Stimulated activated naive CD8-positive, alpha-beta T cell treated with anti-CD3 and anti-CD28 coated beads, Interleukin-15, Interleukin-2, amounts not matched to agents 100 U/mL and 50 U/mL, for 24 hours (primary cell): ENCODE measurements at regions not wholly inside any gene's neighbourhood (a gene's known extent, or its start where the extent isn't known, plus 50 kb on each side); places are given as distances from the start of the nearest gene placed in this dataset.
"Not testable (repeated sequence)": the region's sequence is repeated elsewhere in the genome, so short reads cannot be mapped to it uniquely, and the experiment has no call there.

Experiments
- ATAC-seq: fragments of 150-1000 bp; cut with Tn5 transposase; one replicate; pipeline ENCODE4 v1.10.0; 2021
- DNase-seq: peaks from one replicate; pipeline ENCODE4 v3.0.0; 2021

- not testable (repeated sequence) for ATAC-seq, DNase-seq
Observed at GRCh38 chr18:8992500-8992899, 110.0 kb upstream of the NDUFV2 start.

- no peak for ATAC-seq
- DNase-seq = no peak
Observed at GRCh38 chr18:8994603-8995002, 107.9 kb upstream of the NDUFV2 start.

- ATAC-seq = no peak
- no peak for DNase-seq
Observed at GRCh38 chr18:8995096-8995495, 107.4 kb upstream of the NDUFV2 start.

GRCh38 chr18:8996771-8997432, 105.6 kb upstream of the NDUFV2 start:
- no peak for DNase-seq
- ATAC-seq = no peak

GRCh38 chr18:8997634-8998033, 104.9 kb upstream of the NDUFV2 start:
- DNase-seq (no peak), ATAC-seq (no peak)

- no peak for DNase-seq
- ATAC-seq = no peak
Observed at GRCh38 chr18:8998481-8999217, 103.8 kb upstream of the NDUFV2 start.

GRCh38 chr18:8999872-9000271, 102.6 kb upstream of the NDUFV2 start:
- no peak for ATAC-seq
- DNase-seq = no peak

GRCh38 chr18:9000733-9001132, 101.8 kb upstream of the NDUFV2 start:
- no peak for ATAC-seq
- no peak for DNase-seq

- ATAC-seq (no peak), DNase-seq (no peak)
Observed at GRCh38 chr18:9001209-9001608, 101.3 kb upstream of the NDUFV2 start.

GRCh38 chr18:9003406-9004100, 98.9 kb upstream of the NDUFV2 start:
- ATAC-seq (no peak), DNase-seq (no peak)

- not testable (repeated sequence) for ATAC-seq, DNase-seq
Observed at GRCh38 chr18:9004308-9004707, 98.2 kb upstream of the NDUFV2 start.

GRCh38 chr18:9007700-9008099, 94.8 kb upstream of the NDUFV2 start:
- ATAC-seq, DNase-seq: not testable (repeated sequence)

- ATAC-seq (no peak), DNase-seq (no peak)
Observed at GRCh38 chr18:9008200-9008708, 94.2 kb upstream of the NDUFV2 start.

GRCh38 chr18:9008709-9009635, 93.5 kb upstream of the NDUFV2 start:
- ATAC-seq (no peak), DNase-seq (no peak)

- DNase-seq = no peak
- ATAC-seq = no peak
Observed at GRCh38 chr18:9009703-9010488, 92.6 kb upstream of the NDUFV2 start.

- no peak for ATAC-seq
- no peak for DNase-seq
Observed at GRCh38 chr18:9011431-9011830, 91.1 kb upstream of the NDUFV2 start.

GRCh38 chr18:9013926-9014373, 88.5 kb upstream of the NDUFV2 start:
- no peak for ATAC-seq

GRCh38 chr18:9015689-9016088, 86.8 kb upstream of the NDUFV2 start:
- ATAC-seq = no peak

More at GRCh38 chr18:9013926-9014373, 88.5 kb upstream of the NDUFV2 start:
- no peak for DNase-seq

GRCh38 chr18:9016633-9017166, 85.8 kb upstream of the NDUFV2 start:
- ATAC-seq = no peak
- DNase-seq = no peak

More at GRCh38 chr18:9015689-9016088, 86.8 kb upstream of the NDUFV2 start:
- no peak for DNase-seq

GRCh38 chr18:9017167-9017904, 85.2 kb upstream of the NDUFV2 start:
- ATAC-seq = peak; percentile 100
- peak; percentile 84 for DNase-seq
